ENCODE measurements at regions not wholly inside any gene's neighbourhood (a gene's known extent, or its start where the extent isn't known, plus 50 kb on each side); places are given as distances from the start of the nearest gene placed in this dataset.

- no peaks in the 10 kb centered on the region for H3K36me3 ChIP-seq
- H3K4me2 ChIP-seq, result no peak overlapping the region
- H3K27ac ChIP-seq, result no peak overlapping the region
- Mint-ChIP-seq H3K36me3 (no peaks in the 10 kb centered on the region), H3K27ac (no peak overlapping the region), H3K9me3 (no peaks in the 10 kb centered on the region), H3K27me3 (ENCODE audit: insufficient read depth, low read depth) (no peaks in the 10 kb centered on the region), H3K4me3 (no peak overlapping the region), H3K4me1 (no peaks in the 10 kb centered on the region)
- no peaks in the 10 kb centered on the region for H3K4me1 ChIP-seq
- no peaks in the 10 kb centered on the region for H3F3A ChIP-seq (ENCODE audit: low read depth)
- DNase-seq (ENCODE audit: low spot score), result no peak
- H3K4me3 ChIP-seq, result no peak overlapping the region
- TF ChIP-seq EZH2 (IDR thresholded peaks at IDR 0.05) (no peak), CTCF (IDR thresholded peaks at IDR 0.05) (no peak), EZH2phosphoT487 (IDR thresholded peaks at IDR 0.05) (no peak)
- no peak overlapping the region for H3K9ac ChIP-seq
- H2AFZ ChIP-seq (replicated peaks), result no peak overlapping the region
- no peaks in the 10 kb centered on the region for H3K79me2 ChIP-seq (ENCODE audit: low read depth)
- no peaks in the 10 kb centered on the region for H3K27me3 ChIP-seq
- no peaks in the 10 kb centered on the region for H3K9me3 ChIP-seq (ENCODE audit: low read depth)
- H4K20me1 ChIP-seq (ENCODE audit: low read depth), result no peaks in the 10 kb centered on the region
Observed at GRCh38 chr18:55805666-55806065, 217.7 kb upstream of the TCF4 start.

GRCh38 chr18:55795101-55795669 is 207.2 kb upstream of the TCF4 start:
- Histone ChIP-seq H3K4me1 (peaks cover 12% of the 10 kb centered on the region), H3K79me2 (ENCODE audit: low read depth) (no peaks in the 10 kb centered on the region), H3K27ac (no peak overlapping the region), H3K4me3 (no peak overlapping the region), H3K4me2 (no peak overlapping the region), H4K20me1 (ENCODE audit: low read depth) (no peaks in the 10 kb centered on the region), H2AFZ (replicated peaks) (no peak overlapping the region), H3K9me3 (ENCODE audit: low read depth) (no peaks in the 10 kb centered on the region), H3K36me3 (no peaks in the 10 kb centered on the region), H3K27me3 (no peaks in the 10 kb centered on the region), H3F3A (ENCODE audit: low read depth) (no peaks in the 10 kb centered on the region), H3K9ac (no peak overlapping the region)
- Mint-ChIP-seq H3K4me1 (no peaks in the 10 kb centered on the region), H3K27me3 (ENCODE audit: insufficient read depth, low read depth) (no peaks in the 10 kb centered on the region), H3K27ac (no peak overlapping the region), H3K9me3 (no peaks in the 10 kb centered on the region), H3K4me3 (no peak overlapping the region), H3K36me3 (no peaks in the 10 kb centered on the region)
- DNase-seq (ENCODE audit: low spot score), result no peak
- no peak for TF ChIP-seq CTCF (IDR thresholded peaks at IDR 0.05)
- TF ChIP-seq EZH2 (IDR thresholded peaks at IDR 0.05), result no peak
- TF ChIP-seq EZH2phosphoT487 (IDR thresholded peaks at IDR 0.05), result no peak

GRCh38 chr18:55794288-55795052 is 206.5 kb upstream of the TCF4 start:
- no peak overlapping the region for H3K27ac Mint-ChIP-seq
- no peaks in the 10 kb centered on the region for H3K36me3 Mint-ChIP-seq
- Histone ChIP-seq H3K4me2 (no peak overlapping the region), H2AFZ (replicated peaks) (no peak overlapping the region), H3K4me1 (peaks cover 12% of the 10 kb centered on the region), H3K79me2 (ENCODE audit: low read depth) (no peaks in the 10 kb centered on the region), H3K9ac (no peak overlapping the region), H3F3A (ENCODE audit: low read depth) (no peaks in the 10 kb centered on the region), H3K9me3 (ENCODE audit: low read depth) (no peaks in the 10 kb centered on the region), H3K36me3 (no peaks in the 10 kb centered on the region), H3K4me3 (no peak overlapping the region), H3K27me3 (no peaks in the 10 kb centered on the region), H3K27ac (no peak overlapping the region), H4K20me1 (ENCODE audit: low read depth) (no peaks in the 10 kb centered on the region)
- no peaks in the 10 kb centered on the region for H3K4me1 Mint-ChIP-seq
- DNase-seq (ENCODE audit: low spot score), result no peak
- peaks cover 3% of the 10 kb centered on the region for H3K9me3 Mint-ChIP-seq
- no peaks in the 10 kb centered on the region for H3K27me3 Mint-ChIP-seq (ENCODE audit: insufficient read depth, low read depth)
- no peak for TF ChIP-seq EZH2 (IDR thresholded peaks at IDR 0.05)
- TF ChIP-seq CTCF (IDR thresholded peaks at IDR 0.05), result no peak
- TF ChIP-seq EZH2phosphoT487 (IDR thresholded peaks at IDR 0.05), result no peak
- no peak overlapping the region for H3K4me3 Mint-ChIP-seq
